ENCODE measurements at regions not wholly inside any gene's neighbourhood (a gene's known extent, or its start where the extent isn't known, plus 50 kb on each side); places are given as distances from the start of the nearest gene placed in this dataset.
"Not testable (repeated sequence)": the region's sequence is repeated elsewhere in the genome, so short reads cannot be mapped to it uniquely, and the experiment has no call there.

- DNase-seq, result not testable (repeated sequence)
These were observed 188.4 kb downstream of the NPIPA8 start for GRCh38 chr16:18148132-18148531.

GRCh38 chr16:18146601-18147142 lies 189.9 kb downstream of the NPIPA8 start:
- DNase-seq, result not testable (repeated sequence)

- not testable (repeated sequence) for DNase-seq
These were observed 194.5 kb downstream of the NPIPA8 start for GRCh38 chr16:18142066-18142465.

- not testable (repeated sequence) for DNase-seq
These were observed 200.2 kb downstream of the NPIPA8 start for GRCh38 chr16:18136288-18136687.

- DNase-seq, result not testable (repeated sequence)
These were observed 201.5 kb downstream of the NPIPA8 start for GRCh38 chr16:18135024-18135423.

GRCh38 chr16:18131587-18131986 lies 204.9 kb downstream of the NPIPA8 start:
- not testable (repeated sequence) for DNase-seq

- DNase-seq, result not testable (repeated sequence)
These were observed 205.9 kb downstream of the NPIPA8 start for GRCh38 chr16:18130478-18131120.

GRCh38 chr16:18127033-18127432 lies 209.5 kb downstream of the NPIPA8 start:
- DNase-seq, result not testable (repeated sequence)

GRCh38 chr16:18119092-18119491 lies 217.4 kb downstream of the NPIPA8 start:
- not testable (repeated sequence) for DNase-seq

- DNase-seq, result not testable (repeated sequence)
These were observed 217.9 kb downstream of the NPIPA8 start for GRCh38 chr16:18118684-18119083.

- DNase-seq, result not testable (repeated sequence)
These were observed 218.5 kb downstream of the NPIPA8 start for GRCh38 chr16:18118071-18118470.

GRCh38 chr16:18104412-18104811 lies 232.1 kb downstream of the NPIPA8 start:
- not testable (repeated sequence) for DNase-seq

GRCh38 chr16:18101077-18101476 lies 235.5 kb downstream of the NPIPA8 start:
- not testable (repeated sequence) for DNase-seq

GRCh38 chr16:18092605-18093004 lies 243.9 kb downstream of the NPIPA8 start:
- DNase-seq, result not testable (repeated sequence)

GRCh38 chr16:18080658-18081363 lies 255.7 kb downstream of the NPIPA8 start:
- not testable (repeated sequence) for DNase-seq

- not testable (repeated sequence) for DNase-seq
These were observed 258.6 kb downstream of the NPIPA8 start for GRCh38 chr16:18077910-18078309.

GRCh38 chr16:18072161-18072560 lies 264.4 kb downstream of the NPIPA8 start:
- DNase-seq, result no peak

GRCh38 chr16:18069683-18070082 lies 266.9 kb downstream of the NPIPA8 start:
- DNase-seq, result no peak

- no peak for DNase-seq
These were observed 268.1 kb downstream of the NPIPA8 start for GRCh38 chr16:18068477-18068876.

GRCh38 chr16:18062713-18063112 lies 273.8 kb downstream of the NPIPA8 start:
- DNase-seq, result no peak

GRCh38 chr16:18060351-18060750 lies 276.2 kb downstream of the NPIPA8 start:
- DNase-seq, result no peak

GRCh38 chr16:18059577-18059976 lies 277.0 kb downstream of the NPIPA8 start:
- DNase-seq, result no peak

- DNase-seq, result no peak
These were observed 277.4 kb downstream of the NPIPA8 start for GRCh38 chr16:18059089-18059488.

GRCh38 chr16:18055411-18055916 lies 281.1 kb downstream of the NPIPA8 start:
- DNase-seq, result no peak

Data from right forelimb (tissue), 1 donor.